Esophagus squamous epithelium (tissue), 4 donors: ENCODE measurements at regions not wholly inside any gene's neighbourhood (a gene's known extent, or its start where the extent isn't known, plus 50 kb on each side); places are given as distances from the start of the nearest gene placed in this dataset.

Experiments used
- CTCF ChIP-seq, 6 experiments: fragments of 450-650 bp in 4 of 6; fragments of 200-600 bp in 2 of 6; sonication (generic) in 2 of 6; IDR thresholded peaks; one replicate each; pipeline ENCODE4 v1.5.1; 2016 to 2019; ENCODE audit warnings: antibody characterized with exemption in 6 of 6, mild to moderate bottlenecking in 4 of 6, moderate library complexity in 4 of 6
- POLR2A ChIP-seq, 4 donors: fragments of 450-650 bp; IDR thresholded peaks; one replicate each; pipeline ENCODE4 v1.6.1; 2017; ENCODE audit warnings: antibody characterized with exemption in 4 of 4, mild to moderate bottlenecking in 4 of 4, moderate library complexity in 3 of 4

DNA sequence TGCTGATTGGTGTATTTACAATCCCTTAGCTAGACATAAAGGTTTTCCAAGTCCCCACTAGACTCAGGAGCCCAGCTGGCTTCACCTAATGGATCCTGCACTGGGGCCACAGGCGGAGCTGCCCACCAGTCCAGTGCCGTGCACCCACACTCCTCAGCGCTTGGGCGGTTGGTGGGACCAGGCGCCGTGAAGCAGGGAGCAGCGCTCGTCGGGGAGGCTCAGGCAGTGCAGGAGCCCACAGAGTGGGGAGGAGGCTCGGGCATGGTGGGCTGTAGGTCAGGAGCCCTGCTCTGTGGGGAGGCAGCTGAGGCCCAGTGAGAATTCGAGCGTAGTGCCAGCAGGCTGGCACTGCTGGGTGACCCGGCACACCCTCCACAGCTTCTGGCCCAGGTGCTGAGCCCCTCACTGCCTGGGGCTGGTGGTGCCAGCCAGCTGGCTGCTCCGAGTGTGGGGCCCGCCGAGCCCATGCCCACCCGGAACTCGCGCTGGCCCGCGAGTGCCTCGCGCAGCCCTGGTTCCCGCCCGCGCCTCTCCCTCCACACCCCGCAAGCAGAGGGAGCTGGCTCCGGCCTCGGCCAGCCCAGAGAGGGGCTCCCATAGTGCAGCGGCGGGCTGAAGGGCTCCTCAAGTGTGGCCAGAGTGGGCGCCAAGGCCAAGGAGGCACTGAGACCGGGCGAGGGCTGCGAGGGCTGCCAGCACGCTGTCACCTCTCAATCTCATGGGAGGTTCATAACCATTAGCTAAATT, 475.6 kb upstream of the DCC start:
- TF ChIP-seq CTCF (IDR thresholded peaks at IDR 0.05) (no peak), POLR2A (IDR thresholded peaks at IDR 0.05) (no peak)
